ENCODE measurements at regions not wholly inside any gene's neighbourhood (a gene's known extent, or its start where the extent isn't known, plus 50 kb on each side); places are given as distances from the start of the nearest gene placed in this dataset.

DNA sequence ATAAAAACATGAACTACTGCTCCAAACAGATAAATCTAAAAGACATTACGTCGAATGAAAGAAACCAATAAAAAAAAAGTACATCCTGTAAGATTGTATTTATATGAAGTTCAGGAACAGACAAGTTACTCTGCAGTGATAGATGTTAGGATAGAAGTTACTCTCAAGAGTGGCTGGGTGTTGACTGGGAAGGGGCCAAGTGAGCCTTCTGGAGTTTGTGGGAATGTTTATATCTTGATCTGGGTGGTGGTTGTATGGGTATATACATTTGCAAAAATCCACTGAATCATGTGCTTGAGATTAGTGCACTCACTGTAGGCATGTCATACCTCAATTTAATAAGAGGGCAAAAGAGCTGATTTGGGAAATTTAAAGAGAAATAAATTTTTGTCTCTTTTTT, 485.8 kb downstream of the ARHGEF28 start:
- Histone ChIP-seq H3K4me2 (ENCODE audit: low read depth, low read length, poor library complexity, severe bottlenecking) (no peak overlapping the region), H3K4me1 (ENCODE audit: insufficient read depth, low read length, poor library complexity, severe bottlenecking) (peaks cover 15% of the 10 kb centered on the region), H3K36me3 (ENCODE audit: insufficient read depth, low read length) (no peaks in the 10 kb centered on the region), H4K20me1 (ENCODE audit: insufficient read depth, low read length, poor library complexity, severe bottlenecking) (no peaks in the 10 kb centered on the region), H3K27me3 (ENCODE audit: insufficient read depth, low read length, poor library complexity, severe bottlenecking) (no peaks in the 10 kb centered on the region), H3K9ac (ENCODE audit: low read depth, low read length, poor library complexity, severe bottlenecking) (no peak overlapping the region), H3F3A (ENCODE audit: low read depth) (no peaks in the 10 kb centered on the region), H2AFZ (ENCODE audit: low read length) (no peak overlapping the region), H3K4me3 (ENCODE audit: low read length, poor library complexity, severe bottlenecking) (no peak overlapping the region), H3K79me2 (ENCODE audit: insufficient read depth, low read length) (no peaks in the 10 kb centered on the region), H3K9me3 (ENCODE audit: insufficient read depth, low read depth, low read length) (no peaks in the 10 kb centered on the region), H3K9me2 (replicated peaks; ENCODE audit: low read depth, low read length) (no peaks in the 10 kb centered on the region)
- no peak for TF ChIP-seq EZH2phosphoT487 (IDR thresholded peaks at IDR 0.05; ENCODE audit: borderline replicate concordance)
- TF ChIP-seq, protein P1, sequence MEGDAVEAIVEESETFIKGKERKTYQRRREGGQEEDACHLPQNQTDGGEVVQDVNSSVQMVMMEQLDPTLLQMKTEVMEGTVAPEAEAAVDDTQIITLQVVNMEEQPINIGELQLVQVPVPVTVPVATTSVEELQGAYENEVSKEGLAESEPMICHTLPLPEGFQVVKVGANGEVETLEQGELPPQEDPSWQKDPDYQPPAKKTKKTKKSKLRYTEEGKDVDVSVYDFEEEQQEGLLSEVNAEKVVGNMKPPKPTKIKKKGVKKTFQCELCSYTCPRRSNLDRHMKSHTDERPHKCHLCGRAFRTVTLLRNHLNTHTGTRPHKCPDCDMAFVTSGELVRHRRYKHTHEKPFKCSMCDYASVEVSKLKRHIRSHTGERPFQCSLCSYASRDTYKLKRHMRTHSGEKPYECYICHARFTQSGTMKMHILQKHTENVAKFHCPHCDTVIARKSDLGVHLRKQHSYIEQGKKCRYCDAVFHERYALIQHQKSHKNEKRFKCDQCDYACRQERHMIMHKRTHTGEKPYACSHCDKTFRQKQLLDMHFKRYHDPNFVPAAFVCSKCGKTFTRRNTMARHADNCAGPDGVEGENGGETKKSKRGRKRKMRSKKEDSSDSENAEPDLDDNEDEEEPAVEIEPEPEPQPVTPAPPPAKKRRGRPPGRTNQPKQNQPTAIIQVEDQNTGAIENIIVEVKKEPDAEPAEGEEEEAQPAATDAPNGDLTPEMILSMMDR (conservative IDR thresholded peaks at IDR 0.05; ENCODE audit: low read length) = no peak

GRCh38 chr5:74109344-74109743, 483.3 kb downstream of the ARHGEF28 start:
- no peak overlapping the region for H3K9ac ChIP-seq (ENCODE audit: low read depth, low read length, poor library complexity, severe bottlenecking)
- no peaks in the 10 kb centered on the region for H3K9me2 ChIP-seq (replicated peaks; ENCODE audit: low read depth, low read length)
- 0 out of 2 replicates have a peak overlapping the region, but pooled peaks have one; percentile 42 for H2AFZ ChIP-seq (ENCODE audit: low read length)
- no peak overlapping the region for H3K4me3 ChIP-seq (ENCODE audit: low read length, poor library complexity, severe bottlenecking)
- no peaks in the 10 kb centered on the region for H3K9me3 ChIP-seq (ENCODE audit: insufficient read depth, low read depth, low read length)
- H3K4me2 ChIP-seq (ENCODE audit: low read depth, low read length, poor library complexity, severe bottlenecking) = no peak overlapping the region
- no peaks in the 10 kb centered on the region for H3F3A ChIP-seq (ENCODE audit: low read depth)
- no peaks in the 10 kb centered on the region for H3K36me3 ChIP-seq (ENCODE audit: insufficient read depth, low read length)
- H3K27me3 ChIP-seq (ENCODE audit: insufficient read depth, low read length, poor library complexity, severe bottlenecking) = no peaks in the 10 kb centered on the region
- no peaks in the 10 kb centered on the region for H4K20me1 ChIP-seq (ENCODE audit: insufficient read depth, low read length, poor library complexity, severe bottlenecking)
- no peaks in the 10 kb centered on the region for H3K79me2 ChIP-seq (ENCODE audit: insufficient read depth, low read length)
- peaks cover 13% of the 10 kb centered on the region for H3K4me1 ChIP-seq (ENCODE audit: insufficient read depth, low read length, poor library complexity, severe bottlenecking)
- no peak for TF ChIP-seq EZH2phosphoT487 (IDR thresholded peaks at IDR 0.05; ENCODE audit: borderline replicate concordance)
- TF ChIP-seq, protein P1 (conservative IDR thresholded peaks at IDR 0.05; ENCODE audit: low read length) = no peak

DNA sequence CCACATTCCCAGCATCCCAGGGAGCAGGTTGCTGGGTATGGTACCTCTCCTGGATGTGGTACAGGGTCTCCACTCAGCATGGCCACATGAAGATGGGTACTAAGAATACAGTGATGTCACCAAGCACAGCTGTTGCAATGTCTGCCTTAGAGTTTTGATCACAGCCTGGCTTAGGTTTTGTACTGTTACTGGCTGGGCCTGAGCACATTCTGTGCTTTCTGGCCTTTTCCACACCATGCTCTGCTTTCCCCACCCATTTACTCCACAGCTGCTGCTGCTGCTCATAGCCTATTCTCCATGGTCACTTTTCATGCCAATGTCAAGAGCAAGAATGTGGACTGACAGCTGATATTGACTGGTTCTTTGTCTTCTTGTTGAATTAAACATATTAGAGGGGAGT, 481.9 kb downstream of the ARHGEF28 start:
- Histone ChIP-seq H2AFZ (ENCODE audit: low read length) (no peak overlapping the region), H3K9ac (ENCODE audit: low read depth, low read length, poor library complexity, severe bottlenecking) (no peak overlapping the region), H3F3A (ENCODE audit: low read depth) (no peaks in the 10 kb centered on the region), H3K4me1 (ENCODE audit: insufficient read depth, low read length, poor library complexity, severe bottlenecking) (peaks cover 23% of the 10 kb centered on the region), H3K36me3 (ENCODE audit: insufficient read depth, low read length) (no peaks in the 10 kb centered on the region), H3K4me2 (ENCODE audit: low read depth, low read length, poor library complexity, severe bottlenecking) (no peak overlapping the region), H3K27me3 (ENCODE audit: insufficient read depth, low read length, poor library complexity, severe bottlenecking) (no peaks in the 10 kb centered on the region), H3K9me2 (replicated peaks; ENCODE audit: low read depth, low read length) (no peaks in the 10 kb centered on the region), H3K9me3 (ENCODE audit: insufficient read depth, low read depth, low read length) (no peaks in the 10 kb centered on the region), H4K20me1 (ENCODE audit: insufficient read depth, low read length, poor library complexity, severe bottlenecking) (no peaks in the 10 kb centered on the region), H3K4me3 (ENCODE audit: low read length, poor library complexity, severe bottlenecking) (no peak overlapping the region), H3K79me2 (ENCODE audit: insufficient read depth, low read length) (no peaks in the 10 kb centered on the region)
- TF ChIP-seq, protein P1 (conservative IDR thresholded peaks at IDR 0.05; ENCODE audit: low read length) = no peak
- TF ChIP-seq EZH2phosphoT487 (IDR thresholded peaks at IDR 0.05; ENCODE audit: borderline replicate concordance) = no peak

All from Loucy (cell line).